Esophagus mucosa (tissue), 1 donor: ENCODE measurements at regions not wholly inside any gene's neighbourhood (a gene's known extent, or its start where the extent isn't known, plus 50 kb on each side); places are given as distances from the start of the nearest gene placed in this dataset.

Experiments
- ATAC-seq: fragments of 200-7000 bp; cut with Tn5 transposase; one replicate; pipeline ENCODE4 v1.9.1; 2020
- donor health status: DM: yes; HTN: yes; CAD: no.

GRCh38 chr6:81859884-81860283 lies 107.4 kb upstream of the TENT5A start:
- no peak for ATAC-seq

DNA sequence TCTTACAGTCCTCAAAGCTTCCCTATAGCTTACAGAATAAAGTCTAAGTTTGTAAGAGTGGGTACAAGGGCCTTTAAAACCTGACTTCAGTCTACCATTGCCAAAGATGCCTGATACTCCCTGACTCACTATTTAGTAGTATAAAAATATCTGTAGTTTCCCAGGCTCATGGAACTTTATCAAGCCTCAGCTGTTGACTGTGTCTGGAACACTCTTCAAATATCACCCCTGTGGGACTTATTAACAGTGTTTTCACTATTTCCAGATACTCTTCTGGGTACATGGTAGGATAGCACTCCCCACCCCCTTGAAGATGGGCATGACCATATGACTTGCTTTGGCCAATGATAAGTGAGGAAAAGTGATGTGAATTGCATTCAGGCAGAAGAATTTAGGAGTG lies 105.3 kb upstream of the TENT5A start:
- no peak for ATAC-seq

DNA sequence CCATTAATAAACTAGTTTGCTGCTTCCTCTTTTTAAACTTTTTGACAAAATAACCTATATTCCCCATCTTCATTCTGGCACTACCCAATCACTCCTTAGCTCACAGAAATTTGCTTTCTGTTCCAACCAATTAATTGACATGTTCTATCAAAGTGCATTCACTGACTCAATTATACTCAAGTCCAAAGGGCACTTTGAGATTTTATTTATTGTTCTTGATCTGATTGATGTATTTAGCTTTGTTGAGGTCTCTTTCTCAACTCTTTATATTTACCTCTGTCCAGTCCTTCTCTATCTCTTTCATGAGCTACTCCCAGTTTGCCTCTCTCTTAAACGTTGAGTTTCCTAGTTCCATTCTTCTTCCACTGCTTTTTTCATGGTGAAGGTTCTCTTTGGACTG lies 104.4 kb upstream of the TENT5A start:
- ATAC-seq, result no peak

DNA sequence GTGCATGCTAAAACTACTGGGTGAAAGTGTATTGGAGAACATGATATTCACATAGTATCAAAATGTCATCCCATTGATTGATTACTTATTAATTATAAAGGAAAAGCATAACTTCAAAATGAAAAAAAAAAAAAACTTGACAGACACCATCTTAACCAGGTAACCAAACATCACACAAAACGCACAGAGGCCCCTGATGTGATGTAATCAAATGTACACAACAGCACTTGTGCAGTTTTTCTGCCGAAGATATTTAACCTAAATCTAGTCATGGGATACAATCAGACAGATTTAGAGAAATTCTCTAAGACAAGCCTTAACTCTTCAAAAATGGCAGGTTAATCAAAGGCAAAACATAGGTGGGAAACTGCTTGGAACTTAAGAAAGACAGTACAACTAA lies 102.0 kb upstream of the TENT5A start:
- ATAC-seq, result no peak

- ATAC-seq, result no peak
Measured at GRCh38 chr6:81853975-81854374, 101.5 kb upstream of the TENT5A start.

DNA sequence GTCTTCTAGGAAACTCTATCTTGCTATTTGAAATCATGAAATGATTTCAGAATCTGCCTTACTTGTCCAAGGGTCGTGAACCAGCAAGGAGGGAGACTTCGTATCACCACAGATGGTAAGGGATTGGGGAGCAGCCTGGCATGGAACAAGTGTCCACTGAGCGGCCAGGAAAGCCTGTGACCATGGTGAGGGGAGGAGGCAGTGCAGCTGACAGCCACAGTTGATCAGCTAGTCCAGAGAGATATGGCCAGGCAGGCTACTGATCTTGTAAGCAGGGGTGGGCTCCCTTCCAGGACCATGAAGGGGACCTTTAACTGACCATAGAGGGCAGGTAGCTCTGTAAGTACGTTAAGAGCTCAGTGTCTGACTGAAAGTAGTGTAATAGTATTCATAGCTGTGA lies 96.8 kb upstream of the TENT5A start:
- no peak for ATAC-seq

- ATAC-seq, result no peak
Measured at GRCh38 chr6:81847866-81848265, 95.4 kb upstream of the TENT5A start.

DNA sequence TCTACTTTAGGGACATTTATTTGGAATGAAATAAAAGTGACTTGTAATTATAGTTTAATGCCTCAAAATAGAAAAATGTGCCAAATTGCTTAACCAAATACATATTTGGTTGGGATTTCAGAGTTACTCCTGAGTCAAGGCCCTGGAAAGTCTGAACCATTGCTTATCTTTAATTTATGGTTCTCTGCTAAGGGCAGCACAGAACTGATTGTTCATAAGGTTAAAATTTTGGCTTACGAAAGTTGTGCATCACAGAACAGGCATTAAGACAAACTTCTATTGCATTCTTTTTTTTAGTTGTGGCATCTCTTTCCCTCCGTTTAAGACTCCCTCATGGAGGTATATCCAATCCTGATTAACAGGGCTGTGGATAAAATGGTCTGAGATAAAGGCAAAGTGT lies 92.2 kb upstream of the TENT5A start:
- no peak for ATAC-seq

DNA sequence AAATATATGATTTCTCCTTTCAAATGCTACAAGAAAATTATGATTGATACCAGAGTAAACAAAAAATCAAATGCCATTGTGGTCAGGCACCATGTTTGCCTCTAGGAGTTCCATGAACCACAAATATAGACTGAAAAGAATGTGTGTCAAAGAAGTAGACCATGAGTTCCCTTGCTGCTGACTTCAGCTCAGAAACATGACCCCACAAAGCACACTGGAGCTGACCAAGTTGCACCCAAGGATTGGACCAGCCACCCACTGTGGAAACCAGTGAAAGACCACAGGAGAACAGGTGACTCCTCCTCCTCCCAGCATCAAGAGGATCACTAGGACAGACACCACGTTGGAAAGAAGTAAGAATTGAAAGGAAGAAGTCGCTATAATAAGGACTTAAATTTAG lies 90.8 kb upstream of the TENT5A start:
- no peak for ATAC-seq

DNA sequence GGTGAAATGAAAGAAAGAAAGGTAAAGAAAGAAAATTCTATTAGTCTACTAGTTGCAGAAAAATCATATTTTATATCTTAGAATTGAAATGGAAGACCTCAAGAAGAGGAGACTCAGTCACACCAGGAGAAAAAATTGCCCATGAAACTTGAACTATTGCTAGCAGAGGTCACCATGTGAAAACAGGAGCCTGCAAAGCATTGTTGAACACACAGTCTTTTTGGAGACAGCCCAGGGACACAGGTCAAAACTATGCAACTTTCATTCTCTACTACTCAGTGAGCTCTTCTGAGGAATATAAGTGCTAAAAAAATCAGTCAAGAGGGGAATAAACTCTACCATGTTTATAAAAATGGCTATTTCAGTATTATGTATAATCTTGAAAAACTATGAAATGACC lies 89.8 kb upstream of the TENT5A start:
- ATAC-seq, result no peak

DNA sequence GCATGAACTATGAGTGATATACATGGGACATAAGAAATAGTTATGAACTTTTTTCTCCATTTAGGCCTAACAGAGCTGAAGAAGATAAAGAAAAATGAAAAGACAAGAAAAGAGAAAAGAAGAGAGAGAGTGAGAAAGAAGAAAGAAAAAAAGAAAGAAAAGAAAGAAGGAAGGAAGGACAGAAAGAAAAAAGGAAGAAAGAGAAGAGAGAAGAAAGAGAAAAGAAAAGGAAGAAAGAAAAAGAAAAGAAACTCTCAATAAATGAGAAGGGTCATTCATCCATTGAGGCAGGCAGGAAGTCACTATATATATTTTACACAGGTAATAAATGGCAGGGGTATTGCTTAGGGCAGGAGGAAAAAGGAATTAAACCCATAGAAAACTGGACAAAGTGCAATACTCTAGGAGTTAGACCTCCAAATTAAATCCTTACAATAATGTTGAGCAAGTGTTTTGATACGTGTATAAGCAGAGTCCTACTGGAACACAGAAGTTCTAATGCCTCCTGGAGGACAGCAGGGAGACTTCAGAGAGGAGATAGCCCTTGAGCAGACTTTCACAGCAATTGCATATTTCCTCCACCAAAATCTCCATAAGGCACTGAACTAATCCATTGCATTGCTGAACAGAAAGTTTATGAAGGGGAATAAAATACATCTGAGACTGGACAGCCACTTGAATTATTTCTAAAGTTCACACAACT lies 86.4 kb upstream of the TENT5A start:
- ATAC-seq, result no peak

DNA sequence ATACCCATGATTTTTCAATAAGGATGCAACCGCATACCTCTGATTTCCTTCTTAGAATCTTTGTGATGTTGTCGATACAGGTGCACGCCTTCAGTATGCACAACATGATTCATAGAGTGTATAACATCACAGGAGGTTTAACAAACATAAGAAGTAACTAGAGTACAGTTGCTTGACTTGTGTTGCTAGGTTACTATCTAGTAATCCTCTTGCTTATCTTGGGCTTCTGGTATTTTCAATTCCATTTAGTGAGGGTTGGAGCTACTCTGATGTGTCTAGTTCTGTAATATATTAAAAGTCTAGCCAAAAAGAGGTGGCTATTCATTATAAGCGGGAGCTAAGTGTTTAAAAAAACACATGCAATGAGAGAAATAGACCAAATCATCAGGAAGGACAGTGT lies 85.5 kb upstream of the TENT5A start:
- ATAC-seq, result no peak

GRCh38 chr6:81834141-81834681 lies 81.7 kb upstream of the TENT5A start:
- no peak for ATAC-seq

DNA sequence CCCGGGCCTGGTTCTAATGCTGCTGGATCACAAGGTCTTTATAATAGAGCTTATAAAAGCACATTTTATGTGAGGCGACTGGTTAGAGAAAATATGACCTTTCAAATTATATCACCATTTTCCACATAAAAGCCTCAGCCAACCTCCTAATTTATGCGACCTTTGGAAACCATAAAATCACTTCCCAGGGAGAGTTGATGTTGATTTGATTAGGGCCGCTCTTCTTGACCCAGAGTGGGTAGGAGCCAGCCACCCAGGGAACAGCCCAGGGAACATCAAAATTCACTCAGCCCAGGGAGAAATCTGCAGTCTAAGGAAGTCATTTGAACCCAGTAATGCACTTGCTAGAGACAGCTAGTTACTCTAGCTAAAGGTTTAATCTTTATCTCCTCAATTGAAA lies 79.8 kb upstream of the TENT5A start:
- no peak for ATAC-seq

GRCh38 chr6:81831274-81831673 lies 78.8 kb upstream of the TENT5A start:
- no peak for ATAC-seq

DNA sequence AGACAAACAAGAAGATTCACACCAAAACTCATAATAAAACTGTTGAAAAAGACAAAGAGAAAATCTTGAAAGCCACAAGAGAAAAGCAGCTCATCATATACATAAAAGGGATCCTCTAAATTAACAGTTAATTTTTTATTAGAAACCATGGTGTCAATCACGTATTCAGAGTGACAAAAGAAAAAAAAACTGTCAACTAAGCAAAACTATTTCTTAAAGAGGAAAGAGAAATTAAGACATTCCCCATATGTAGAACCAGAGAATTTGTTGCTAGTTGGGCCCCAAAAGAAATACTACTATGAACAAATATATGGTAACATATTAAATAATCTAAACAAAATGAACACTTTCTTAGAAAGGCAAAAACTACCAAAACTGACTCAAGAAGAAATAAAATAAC lies 74.3 kb upstream of the TENT5A start:
- no peak for ATAC-seq

- no peak for ATAC-seq
Measured at GRCh38 chr6:81822568-81822967, 70.1 kb upstream of the TENT5A start.

DNA sequence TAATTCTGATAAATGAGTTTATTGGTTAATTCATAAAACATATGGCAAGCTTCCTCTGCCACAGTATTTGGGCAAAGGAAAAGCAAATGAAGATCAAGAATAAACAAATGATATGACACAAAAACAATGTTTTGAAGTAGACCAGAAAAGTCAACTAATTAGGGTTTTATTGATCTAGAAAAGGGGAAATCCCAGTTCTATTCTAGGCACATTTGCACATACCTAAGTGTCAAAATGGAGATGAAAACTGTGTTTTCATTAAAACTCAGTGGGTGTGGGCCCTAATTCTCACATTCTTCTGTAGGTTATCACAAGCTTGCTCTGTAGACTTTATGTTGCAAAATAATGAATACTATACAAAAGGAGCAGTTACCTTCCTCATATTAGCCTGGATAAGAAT lies 69.0 kb upstream of the TENT5A start:
- ATAC-seq, result no peak

- ATAC-seq, result no peak
Measured at GRCh38 chr6:81820980-81821379, 68.5 kb upstream of the TENT5A start.

GRCh38 chr6:81820422-81820821 lies 67.9 kb upstream of the TENT5A start:
- no peak for ATAC-seq

- no peak for ATAC-seq
Measured at GRCh38 chr6:81819767-81820166, 67.3 kb upstream of the TENT5A start.

DNA sequence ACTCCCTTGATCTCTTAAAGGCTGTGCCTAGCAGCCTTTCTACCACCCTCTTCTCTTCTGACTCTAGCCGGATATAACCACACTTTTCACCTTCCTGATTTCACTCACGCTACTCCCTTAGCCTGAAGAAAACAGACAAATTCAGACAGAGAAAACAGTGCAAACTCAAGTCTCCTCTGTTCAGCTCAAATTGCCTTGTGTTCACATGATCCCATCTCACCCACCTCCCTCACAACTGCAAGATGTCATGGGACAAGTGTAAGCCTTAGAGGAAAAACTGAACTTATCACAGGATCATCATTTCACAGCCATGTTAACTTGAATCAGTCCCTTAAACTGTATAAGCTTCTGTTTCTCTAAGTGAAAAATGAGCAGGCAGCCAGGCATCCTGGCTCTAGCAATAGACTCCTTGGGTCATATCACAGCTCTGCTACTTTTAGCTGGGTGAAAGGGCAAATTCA lies 66.5 kb upstream of the TENT5A start:
- no peak for ATAC-seq

GRCh38 chr6:81816380-81816779 lies 63.9 kb upstream of the TENT5A start:
- no peak for ATAC-seq

DNA sequence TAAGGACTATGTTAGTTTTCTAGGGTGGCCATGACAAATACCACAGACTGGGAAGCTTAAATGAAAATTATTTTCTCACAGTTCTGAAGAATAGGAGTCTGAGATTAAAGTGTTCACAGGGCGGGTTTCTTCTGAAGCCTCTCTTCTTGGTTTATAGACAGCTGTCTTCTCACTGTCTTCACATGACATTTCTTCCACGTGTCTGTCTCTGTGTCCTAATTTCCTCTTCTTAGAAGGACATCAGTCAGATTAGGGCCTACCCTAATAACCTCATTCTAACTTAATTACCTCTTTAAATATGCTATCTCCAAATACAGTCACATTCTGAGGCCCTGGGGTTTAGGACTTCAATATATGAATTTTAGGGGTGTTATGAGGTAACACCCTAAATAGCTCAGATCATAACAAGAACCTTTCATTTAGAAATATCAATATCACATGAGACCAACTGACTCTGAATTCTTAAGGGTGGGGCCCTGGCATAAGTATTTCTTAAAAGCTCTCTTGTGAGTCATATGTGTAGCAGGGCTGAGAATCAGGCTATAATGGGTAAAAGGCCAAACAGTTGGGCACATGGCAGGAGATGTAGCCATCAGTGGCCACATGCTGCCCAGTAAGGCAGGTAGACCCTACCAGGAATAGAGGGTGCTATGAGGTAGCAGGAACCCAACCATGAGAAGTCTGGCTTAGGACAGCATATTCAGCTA lies 62.0 kb upstream of the TENT5A start:
- ATAC-seq, result peak; percentile 68
